KOPT-K1 (cell line): ENCODE measurements at regions not wholly inside any gene's neighbourhood (a gene's known extent, or its start where the extent isn't known, plus 50 kb on each side); places are given as distances from the start of the nearest gene placed in this dataset.

ENCODE experiments used
- H3K27ac ChIP-seq: fragments of 200-600 bp; sonication (generic); 2 replicates; pipeline ENCODE4 v1.5.1; 2016; ENCODE audit warnings: antibody characterized with exemption, mild to moderate bottlenecking, low read depth, low read length; ENCODE audit not compliant: poor library complexity, severe bottlenecking
- H3K36me3 ChIP-seq: fragments of 200-600 bp; sonication (generic); 2 replicates; pipeline ENCODE4 v1.5.1; 2017; ENCODE audit warnings: antibody characterized with exemption, mild to moderate bottlenecking, low read length, moderate library complexity; ENCODE audit not compliant: insufficient read depth
- H3K9me3 ChIP-seq: fragments of 200-600 bp; sonication (generic); 2 replicates; pipeline ENCODE4 v1.5.1; 2017; ENCODE audit warnings: antibody characterized with exemption, low read length, mild to moderate bottlenecking; ENCODE audit not compliant: insufficient read depth, poor library complexity, severe bottlenecking

DNA sequence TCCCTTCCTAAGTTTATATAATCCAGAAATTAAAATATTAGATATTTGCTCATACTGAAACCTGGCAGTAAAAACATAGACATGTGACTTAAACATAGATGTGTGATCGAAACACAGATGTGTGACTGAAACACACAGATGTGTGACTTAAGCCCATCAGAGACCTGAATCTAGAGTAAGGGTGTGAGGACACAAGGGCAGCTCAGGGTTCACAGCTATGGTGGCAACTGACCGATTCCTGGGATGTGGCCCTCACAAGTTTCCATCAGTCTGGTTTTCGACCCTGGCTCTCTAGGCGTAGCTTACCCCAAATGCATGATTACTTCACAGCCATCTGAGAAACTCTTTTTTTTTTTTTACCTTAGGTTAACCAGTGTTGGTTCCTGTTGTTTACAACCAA lies 137.0 kb downstream of the NRN1 start:
- Histone ChIP-seq H3K36me3 (no peaks in the 10 kb centered on the region), H3K27ac (peak overlapping the region; percentile 31), H3K9me3 (peaks cover 38% of the 10 kb centered on the region)

GRCh38 chr6:5869261-5869660 lies 137.5 kb downstream of the NRN1 start:
- H3K36me3 ChIP-seq = no peaks in the 10 kb centered on the region

GRCh38 chr6:5866547-5867051 lies 140.1 kb downstream of the NRN1 start:
- H3K27ac ChIP-seq = peak overlapping the region; percentile 88
- no peaks in the 10 kb centered on the region for H3K36me3 ChIP-seq
- H3K9me3 ChIP-seq = peaks cover 34% of the 10 kb centered on the region

More at GRCh38 chr6:5869261-5869660, 137.5 kb downstream of the NRN1 start:
- Histone ChIP-seq H3K27ac (peak overlapping the region; percentile 31), H3K9me3 (peaks cover 42% of the 10 kb centered on the region)

DNA sequence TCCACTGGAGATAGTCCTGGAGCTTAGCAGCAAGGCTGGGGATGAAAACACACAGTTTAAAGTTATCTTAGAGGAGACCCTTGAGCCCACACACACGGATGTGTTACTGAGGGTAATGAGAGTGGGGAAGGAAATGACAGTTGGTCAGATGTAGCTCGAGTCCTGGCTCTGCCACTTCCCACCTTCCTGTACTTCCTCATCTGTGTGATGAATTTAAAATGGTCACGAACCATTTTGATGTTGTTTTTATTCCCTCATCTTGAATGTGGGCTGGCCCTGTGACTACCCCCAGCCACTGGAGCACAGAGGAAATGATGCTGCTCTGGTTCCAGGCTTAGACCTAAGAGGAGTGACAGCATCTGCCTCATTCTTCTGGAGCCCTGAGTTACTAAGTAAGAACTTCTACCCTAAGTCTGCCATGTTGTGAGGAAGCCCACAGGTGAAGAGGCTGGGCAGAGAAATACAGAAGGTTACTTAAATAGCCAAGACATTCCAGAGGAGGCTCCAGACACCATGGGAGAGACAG lies 141.2 kb downstream of the NRN1 start:
- peaks cover 24% of the 10 kb centered on the region for H3K9me3 ChIP-seq
- H3K36me3 ChIP-seq = no peaks in the 10 kb centered on the region
- H3K27ac ChIP-seq = peak overlapping the region; percentile 88

DNA sequence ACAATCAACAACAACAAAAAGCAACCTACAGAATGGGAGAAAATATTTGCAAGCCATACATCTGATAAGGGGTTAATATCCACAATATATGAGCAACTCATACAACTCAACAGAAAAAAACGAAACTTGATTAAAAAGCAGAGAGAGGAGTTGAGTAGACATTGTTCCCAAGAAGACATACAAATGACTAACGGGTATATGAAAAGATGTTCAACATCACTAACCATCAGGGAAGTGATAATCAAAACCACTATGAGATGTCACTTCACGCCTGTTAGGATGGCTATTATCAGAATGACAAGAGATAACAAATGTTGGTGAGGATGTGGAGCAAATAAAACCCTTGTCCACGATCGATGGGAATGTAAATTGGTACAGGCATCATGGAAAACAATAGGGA lies 145.9 kb downstream of the NRN1 start:
- H3K36me3 ChIP-seq = no peaks in the 10 kb centered on the region
- H3K27ac ChIP-seq = no peak overlapping the region
- peaks cover 16% of the 10 kb centered on the region for H3K9me3 ChIP-seq

DNA sequence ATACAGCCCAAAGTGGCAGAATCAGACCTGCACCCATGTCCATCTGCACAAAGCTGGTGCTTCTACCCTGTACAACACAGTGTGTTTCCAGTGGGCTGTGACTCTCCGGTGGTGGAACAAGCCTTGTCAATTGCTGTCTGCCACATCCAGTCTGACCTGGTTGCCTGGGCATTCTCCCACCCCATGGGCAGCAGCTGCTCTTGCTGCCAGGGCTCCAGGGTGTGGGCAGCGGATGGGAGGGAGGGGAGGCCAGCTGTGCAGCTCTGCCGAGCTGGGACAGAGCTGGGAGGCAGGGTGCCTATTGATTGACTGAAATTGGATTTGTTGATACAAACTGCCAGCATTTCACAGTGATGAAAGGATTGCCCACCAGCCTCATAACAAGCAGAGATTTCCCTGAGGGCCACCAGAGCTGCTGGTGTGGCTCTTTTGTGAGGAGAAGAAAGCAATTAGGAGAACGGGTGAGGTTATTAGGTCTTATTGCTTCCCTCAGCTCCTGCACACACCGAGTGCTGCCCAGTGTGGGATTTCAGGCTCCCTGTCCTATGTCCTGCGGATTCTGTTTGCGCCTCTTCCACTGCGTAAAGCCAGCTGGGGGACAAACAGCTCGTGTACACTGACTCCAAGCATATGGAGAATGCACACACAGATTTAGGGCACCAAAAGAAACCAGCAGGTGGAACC lies 150.8 kb downstream of the NRN1 start:
- H3K27ac ChIP-seq = no peak overlapping the region
- H3K36me3 ChIP-seq = no peaks in the 10 kb centered on the region
- no peaks in the 10 kb centered on the region for H3K9me3 ChIP-seq

- Histone ChIP-seq H3K27ac (no peak overlapping the region), H3K36me3 (no peaks in the 10 kb centered on the region), H3K9me3 (no peaks in the 10 kb centered on the region)
Observed at GRCh38 chr6:5854899-5855298, 151.8 kb downstream of the NRN1 start.

DNA sequence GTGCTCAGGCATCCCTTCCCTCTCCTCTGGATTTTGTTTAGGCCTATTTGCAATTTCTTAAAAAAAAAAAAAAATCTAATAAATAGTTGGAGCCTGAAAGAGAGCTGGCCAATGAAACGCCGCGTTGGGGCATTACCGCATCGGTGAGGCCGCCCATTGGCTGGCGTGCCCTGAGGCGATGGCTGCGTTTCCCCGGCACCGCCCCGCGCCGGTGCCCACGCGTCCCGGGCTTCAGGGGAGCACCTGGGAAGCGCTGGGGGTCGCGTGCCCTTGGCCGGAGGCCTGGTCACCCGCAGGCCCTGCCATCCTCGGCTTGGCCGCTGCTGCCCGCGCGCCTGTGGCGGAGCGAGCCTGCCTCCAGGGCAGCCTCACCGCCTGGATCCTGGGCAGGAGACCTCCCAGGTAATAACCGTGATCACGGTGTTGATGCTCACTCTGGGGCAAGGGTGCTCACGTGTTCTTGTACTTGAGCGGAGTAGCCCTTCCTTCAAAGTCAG lies 155.4 kb downstream of the NRN1 start:
- Histone ChIP-seq H3K9me3 (no peaks in the 10 kb centered on the region), H3K36me3 (no peaks in the 10 kb centered on the region), H3K27ac (peak overlapping the region; percentile 34)

DNA sequence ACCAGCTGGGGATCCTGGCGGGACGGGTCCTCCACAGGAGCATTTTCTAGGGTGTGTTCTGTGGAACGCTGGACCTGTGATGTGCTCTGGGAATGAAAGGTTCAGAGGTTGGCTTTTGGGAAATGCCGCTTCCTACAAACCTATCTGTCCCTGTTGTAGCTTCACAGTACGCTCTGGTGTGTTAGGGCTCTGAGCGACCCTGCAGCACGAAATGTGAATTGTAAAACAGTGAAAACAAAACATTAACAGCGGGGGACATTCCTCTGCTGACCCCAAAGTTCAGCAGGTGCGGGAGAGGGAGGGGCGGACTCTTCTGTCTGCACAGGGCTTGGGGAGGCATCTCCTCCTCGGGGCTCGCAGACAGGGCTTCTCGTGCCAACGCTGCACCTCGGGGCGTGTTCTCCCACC lies 155.9 kb downstream of the NRN1 start:
- Histone ChIP-seq H3K36me3 (no peaks in the 10 kb centered on the region), H3K9me3 (no peaks in the 10 kb centered on the region), H3K27ac (peak overlapping the region; percentile 6)

- Histone ChIP-seq H3K27ac (no peak overlapping the region), H3K36me3 (no peaks in the 10 kb centered on the region), H3K9me3 (peaks cover 14% of the 10 kb centered on the region)
Observed at GRCh38 chr6:5846889-5847288, 159.8 kb downstream of the NRN1 start.

DNA sequence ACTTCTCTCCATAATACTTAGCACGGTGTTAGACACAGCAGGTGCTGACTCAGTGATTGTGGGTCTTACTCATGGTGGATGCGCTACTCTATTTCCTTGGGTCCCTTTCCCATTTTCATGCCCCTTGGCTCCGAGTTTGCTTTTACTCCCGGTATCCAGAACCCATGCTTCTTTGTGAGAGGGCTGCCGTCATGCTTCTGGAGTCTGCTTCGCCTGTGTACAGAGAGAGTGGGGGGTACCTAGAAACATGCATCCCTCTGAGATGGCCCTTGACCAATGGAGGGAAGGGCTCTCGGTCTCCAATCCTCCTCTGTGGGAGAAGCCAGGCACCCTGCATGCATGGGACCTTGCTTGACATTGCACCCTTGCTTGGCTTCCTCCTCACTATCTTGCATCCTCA lies 160.4 kb downstream of the NRN1 start:
- no peak overlapping the region for H3K27ac ChIP-seq

GRCh38 chr6:5843078-5843477 lies 163.6 kb downstream of the NRN1 start:
- peaks cover 14% of the 10 kb centered on the region for H3K9me3 ChIP-seq

More for the DNA sequence above, 160.4 kb downstream of the NRN1 start:
- H3K36me3 ChIP-seq = no peaks in the 10 kb centered on the region
- peaks cover 14% of the 10 kb centered on the region for H3K9me3 ChIP-seq

DNA sequence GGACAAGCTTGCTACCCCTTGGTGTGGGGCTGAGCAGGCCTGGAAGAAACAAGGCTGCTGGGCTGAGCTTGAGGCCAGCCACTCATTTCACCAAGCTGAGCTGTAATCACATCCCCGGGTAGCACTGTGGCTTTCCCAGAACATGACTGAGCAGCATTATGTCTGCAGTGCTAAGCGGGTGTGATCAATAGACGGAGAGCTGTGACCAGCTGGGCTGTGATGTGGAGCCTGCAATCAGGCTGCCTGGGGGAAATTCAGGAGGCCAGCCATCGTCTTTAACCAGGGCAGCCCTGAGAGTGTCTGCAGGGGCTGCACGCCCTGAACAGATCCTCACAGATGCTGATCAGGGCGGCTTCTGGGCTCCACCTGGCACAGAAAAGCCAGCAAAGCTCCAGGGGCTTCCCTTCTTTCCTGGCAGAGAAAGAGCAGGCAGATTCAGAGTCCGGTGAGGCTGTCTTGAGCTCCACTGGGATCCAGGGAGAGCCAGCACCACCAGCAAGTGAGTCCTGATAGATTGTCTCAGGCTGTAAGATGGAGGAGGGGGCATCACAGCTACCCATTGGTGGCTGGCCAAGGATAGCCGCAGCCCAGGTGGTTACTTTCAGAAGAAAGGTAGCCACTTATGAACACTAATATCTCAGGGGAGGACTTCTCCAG lies 165.9 kb downstream of the NRN1 start:
- Histone ChIP-seq H3K36me3 (no peaks in the 10 kb centered on the region), H3K9me3 (peaks cover 20% of the 10 kb centered on the region), H3K27ac (no peak overlapping the region)

More at GRCh38 chr6:5843078-5843477, 163.6 kb downstream of the NRN1 start:
- Histone ChIP-seq H3K36me3 (no peaks in the 10 kb centered on the region), H3K27ac (no peak overlapping the region)

DNA sequence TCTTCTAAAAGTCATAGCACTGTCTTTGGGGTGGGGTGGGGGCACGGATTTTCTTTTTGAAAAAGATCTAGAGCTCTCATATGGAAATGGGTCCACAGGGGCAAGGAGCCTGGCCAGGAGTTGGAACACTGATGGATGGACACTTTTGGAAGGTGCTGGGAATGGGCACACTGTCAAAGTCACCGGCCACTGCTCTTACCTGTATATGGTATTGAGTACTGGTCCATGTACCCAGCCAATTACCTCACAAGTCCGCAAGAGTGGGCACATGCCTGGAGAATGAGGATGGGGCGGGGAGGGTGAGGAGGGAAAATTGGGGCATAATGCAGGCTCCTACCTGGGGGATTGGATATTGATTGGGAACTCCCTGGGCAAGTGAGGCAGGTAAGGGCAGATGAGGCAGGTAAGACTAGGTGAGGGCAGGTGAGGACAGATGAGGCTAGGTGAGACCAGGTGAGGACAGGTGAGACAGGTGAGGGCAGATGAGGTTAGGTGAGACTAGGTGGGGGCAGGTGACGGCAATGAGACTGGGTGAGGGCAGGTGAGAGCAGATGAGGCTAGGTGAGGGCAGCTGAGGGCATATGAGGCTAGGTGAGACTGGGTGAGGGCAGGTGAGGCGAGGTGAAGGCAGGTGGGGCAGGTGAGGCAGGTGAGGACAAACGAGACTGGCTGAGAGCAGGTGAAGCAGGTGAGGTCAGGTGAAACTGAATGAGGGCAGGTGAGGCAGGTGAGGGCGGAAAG lies 167.9 kb downstream of the NRN1 start:
- H3K9me3 ChIP-seq = peaks cover 13% of the 10 kb centered on the region
- H3K36me3 ChIP-seq = no peaks in the 10 kb centered on the region
- H3K27ac ChIP-seq = no peak overlapping the region

GRCh38 chr6:5837323-5837722 lies 169.4 kb downstream of the NRN1 start:
- Histone ChIP-seq H3K36me3 (no peaks in the 10 kb centered on the region), H3K27ac (no peak overlapping the region), H3K9me3 (peaks cover 10% of the 10 kb centered on the region)
